ENCODE measurements at regions not wholly inside any gene's neighbourhood (a gene's known extent, or its start where the extent isn't known, plus 50 kb on each side); places are given as distances from the start of the nearest gene placed in this dataset.

- no peak overlapping the region for H3K4me2 ChIP-seq (ENCODE audit: insufficient read depth, low read length)
- peaks cover 11% of the 10 kb centered on the region for H3K4me1 ChIP-seq (ENCODE audit: insufficient read depth, low read length)
- no peak overlapping the region for H3K4me3 ChIP-seq (ENCODE audit: insufficient read depth, low read length)
- H4K20me1 ChIP-seq (ENCODE audit: insufficient read depth, low read length): no peaks in the 10 kb centered on the region
- no peak overlapping the region for H3K27ac ChIP-seq (ENCODE audit: low read depth, low read length)
- H3K27me3 ChIP-seq (ENCODE audit: insufficient read depth, low read length): no peaks in the 10 kb centered on the region
- no peak for TF ChIP-seq CTCF (IDR thresholded peaks at IDR 0.05; ENCODE audit: extremely low read depth, low read depth, low read length)
- no peaks in the 10 kb centered on the region for H3K36me3 ChIP-seq (ENCODE audit: insufficient read depth, low read length)
- no peaks in the 10 kb centered on the region for H3K79me2 ChIP-seq (ENCODE audit: insufficient read depth, low read length)
- DNase-seq (ENCODE audit: insufficient read length, low spot score, missing footprints): no peak
- peaks cover 9% of the 10 kb centered on the region for H3K9me3 ChIP-seq (ENCODE audit: low read depth, low read length)
- H2AFZ ChIP-seq (ENCODE audit: low read length): no peak overlapping the region
Measured at GRCh38 chr9:92177591-92177990, 62.4 kb upstream of the SPTLC1 start.

GRCh38 chr9:92176800-92177185, 61.6 kb upstream of the SPTLC1 start:
- no peaks in the 10 kb centered on the region for H3K79me2 ChIP-seq (ENCODE audit: insufficient read depth, low read length)
- H3K4me3 ChIP-seq (ENCODE audit: insufficient read depth, low read length): no peak overlapping the region
- no peaks in the 10 kb centered on the region for H3K27me3 ChIP-seq (ENCODE audit: insufficient read depth, low read length)
- H3K4me2 ChIP-seq (ENCODE audit: insufficient read depth, low read length): no peak overlapping the region
- H3K36me3 ChIP-seq (ENCODE audit: insufficient read depth, low read length): no peaks in the 10 kb centered on the region
- H3K27ac ChIP-seq (ENCODE audit: low read depth, low read length): no peak overlapping the region
- no peak for TF ChIP-seq CTCF (IDR thresholded peaks at IDR 0.05; ENCODE audit: extremely low read depth, low read depth, low read length)
- H4K20me1 ChIP-seq (ENCODE audit: insufficient read depth, low read length): no peaks in the 10 kb centered on the region
- DNase-seq (ENCODE audit: insufficient read length, low spot score, missing footprints): peak; percentile 46
- H2AFZ ChIP-seq (ENCODE audit: low read length): no peak overlapping the region
- peaks cover 8% of the 10 kb centered on the region for H3K9me3 ChIP-seq (ENCODE audit: low read depth, low read length)
- H3K4me1 ChIP-seq (ENCODE audit: insufficient read depth, low read length): peaks cover 11% of the 10 kb centered on the region

- peak; percentile 88 for DNase-seq (ENCODE audit: insufficient read length, low spot score, missing footprints)
- no peaks in the 10 kb centered on the region for H4K20me1 ChIP-seq (ENCODE audit: insufficient read depth, low read length)
Measured at GRCh38 chr9:92176068-92176799, 61.0 kb upstream of the SPTLC1 start.

More at GRCh38 chr9:92176068-92176799, 61.0 kb upstream of the SPTLC1 start:
- H3K79me2 ChIP-seq (ENCODE audit: insufficient read depth, low read length): no peaks in the 10 kb centered on the region
- peak; percentile 46 for TF ChIP-seq CTCF (IDR thresholded peaks at IDR 0.05; ENCODE audit: extremely low read depth, low read depth, low read length)
- H3K27me3 ChIP-seq (ENCODE audit: insufficient read depth, low read length): no peaks in the 10 kb centered on the region
- H3K9me3 ChIP-seq (ENCODE audit: low read depth, low read length): peaks cover 7% of the 10 kb centered on the region
- no peaks in the 10 kb centered on the region for H3K36me3 ChIP-seq (ENCODE audit: insufficient read depth, low read length)
- H3K4me2 ChIP-seq (ENCODE audit: insufficient read depth, low read length): no peak overlapping the region
- H3K4me3 ChIP-seq (ENCODE audit: insufficient read depth, low read length): no peak overlapping the region
- H2AFZ ChIP-seq (ENCODE audit: low read length): no peak overlapping the region
- no peak overlapping the region for H3K27ac ChIP-seq (ENCODE audit: low read depth, low read length)
- peaks cover 9% of the 10 kb centered on the region for H3K4me1 ChIP-seq (ENCODE audit: insufficient read depth, low read length)

All from osteoblast (primary cell).